A549 (cell line): ENCODE measurements at regions not wholly inside any gene's neighbourhood (a gene's known extent, or its start where the extent isn't known, plus 50 kb on each side); places are given as distances from the start of the nearest gene placed in this dataset.

ENCODE experiments used
- CHD2 ChIP-seq: fragments of 150-350 bp; IDR thresholded peaks from 2 replicates; pipeline ENCODE4 v1.6.1; 2014; ENCODE audit warnings: low read length; ENCODE audit not compliant: partially characterized antibody
- CTCF ChIP-seq: fragments of >200 bp; sonication (Bioruptor Twin); formaldehyde crosslinking; IDR thresholded peaks from 3 replicates; pipeline ENCODE4 v1.5.1; 2016
- EP300 ChIP-seq, 2 experiments: fragments of >200 bp; sonication (Bioruptor Twin); formaldehyde crosslinking; IDR thresholded peaks; 2 replicates in 1 of 2; 3 replicates in 1 of 2; pipeline ENCODE4 v1.6.1; 2016 to 2017
- FOXS1 ChIP-seq: fragments of 250-450 bp; sonication (Bioruptor Pico); IDR thresholded peaks from 2 replicates; pipeline ENCODE4 v1.5.0; 2020; ENCODE audit warnings: mild to moderate bottlenecking, moderate library complexity
- HDAC2 ChIP-seq: fragments of 200-600 bp; sonication (generic); IDR thresholded peaks from 2 replicates; pipeline ENCODE4 v1.6.1; 2016
- MAX ChIP-seq: IDR thresholded peaks from 2 replicates; pipeline ENCODE4 v1.6.1; 2012
- MAZ ChIP-seq: fragments of 150-350 bp; IDR thresholded peaks from 2 replicates; pipeline ENCODE4 v1.6.1; 2014; ENCODE audit warnings: antibody characterized with exemption, low read depth, low read length, borderline replicate concordance
- PBX3 ChIP-seq: IDR thresholded peaks from 2 replicates; pipeline ENCODE4 v1.6.1; 2012
- POLR2A ChIP-seq: IDR thresholded peaks from 2 replicates; pipeline ENCODE4 v1.6.1; 2012; ENCODE audit warnings: mild to moderate bottlenecking, low read length
- REST ChIP-seq: fragments of 200-600 bp; sonication (generic); IDR thresholded peaks from 2 replicates; pipeline ENCODE4 v1.6.1; 2016; ENCODE audit warnings: antibody characterized with exemption, mild to moderate bottlenecking, moderate library complexity
- RFX5 ChIP-seq: fragments of 450-650 bp; IDR thresholded peaks from 2 replicates; pipeline ENCODE4 v1.7.1; 2014; ENCODE audit warnings: antibody characterized with exemption, mild to moderate bottlenecking, moderate library complexity
- SMC3 ChIP-seq: fragments of >200 bp; sonication (Bioruptor Twin); formaldehyde crosslinking; IDR thresholded peaks from 3 replicates; pipeline ENCODE4 v1.6.1; 2018; ENCODE audit warnings: inconsistent platforms
- SREBF2 ChIP-seq: fragments of 450-650 bp; IDR thresholded peaks from 2 replicates; pipeline ENCODE4 v1.6.1; 2014; ENCODE audit warnings: mild to moderate bottlenecking, moderate library complexity
- USF2 ChIP-seq: fragments of 450-650 bp; IDR thresholded peaks from 2 replicates; pipeline ENCODE4 v1.6.1; 2014; ENCODE audit warnings: antibody characterized with exemption

- TF ChIP-seq POLR2A, result no peak
- no peak for TF ChIP-seq MAX
- TF ChIP-seq MAZ, result no peak
- TF ChIP-seq HDAC2, result no peak
- no peak for TF ChIP-seq REST
- TF ChIP-seq USF2, result no peak
- TF ChIP-seq SREBF2, result no peak
- TF ChIP-seq CTCF, result no peak
- no peak for TF ChIP-seq PBX3
- TF ChIP-seq FOXS1 (CRISPR knock-in tag), result no peak
- TF ChIP-seq CHD2, result no peak
- TF ChIP-seq EP300 (IDR thresholded peaks at IDR 0.05), result no peak
- TF ChIP-seq SMC3, result no peak
- TF ChIP-seq RFX5, result no peak
Observed at GRCh38 chr11:8832571-8833260, 78.3 kb upstream of the AKIP1 start.
